ENCODE measurements at regions not wholly inside any gene's neighbourhood (a gene's known extent, or its start where the extent isn't known, plus 50 kb on each side); places are given as distances from the start of the nearest gene placed in this dataset.

DNA sequence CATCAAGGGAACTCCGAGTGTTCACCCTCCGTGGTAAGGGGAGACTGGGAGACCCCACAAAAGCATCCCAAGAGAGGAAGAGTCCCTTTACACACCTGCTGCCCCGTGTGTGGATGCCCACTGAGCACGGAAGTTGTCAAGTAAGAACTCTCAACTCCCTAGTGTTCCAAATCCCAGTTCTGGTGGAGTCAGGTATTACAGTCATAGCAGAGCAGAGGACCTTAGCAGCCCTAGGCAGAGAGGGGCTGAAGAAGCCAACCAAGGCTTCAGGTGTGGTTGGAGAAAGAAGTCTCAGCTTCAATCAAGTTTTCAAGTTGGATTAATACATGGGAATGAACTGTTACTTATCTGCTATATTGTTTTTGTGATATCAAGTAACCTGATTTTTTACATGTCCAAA lies 512.5 kb downstream of the RNF144A start:
- TF ChIP-seq YY1 (IDR thresholded peaks at IDR 0.05; ENCODE audit: low read depth) (no peak), USF1 (IDR thresholded peaks at IDR 0.05) (no peak), EGR1 (IDR thresholded peaks at IDR 0.05) (no peak)
- TF ChIP-seq, protein P1, sequence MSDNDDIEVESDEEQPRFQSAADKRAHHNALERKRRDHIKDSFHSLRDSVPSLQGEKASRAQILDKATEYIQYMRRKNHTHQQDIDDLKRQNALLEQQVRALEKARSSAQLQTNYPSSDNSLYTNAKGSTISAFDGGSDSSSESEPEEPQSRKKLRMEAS (IDR thresholded peaks at IDR 0.05), result no peak

DNA sequence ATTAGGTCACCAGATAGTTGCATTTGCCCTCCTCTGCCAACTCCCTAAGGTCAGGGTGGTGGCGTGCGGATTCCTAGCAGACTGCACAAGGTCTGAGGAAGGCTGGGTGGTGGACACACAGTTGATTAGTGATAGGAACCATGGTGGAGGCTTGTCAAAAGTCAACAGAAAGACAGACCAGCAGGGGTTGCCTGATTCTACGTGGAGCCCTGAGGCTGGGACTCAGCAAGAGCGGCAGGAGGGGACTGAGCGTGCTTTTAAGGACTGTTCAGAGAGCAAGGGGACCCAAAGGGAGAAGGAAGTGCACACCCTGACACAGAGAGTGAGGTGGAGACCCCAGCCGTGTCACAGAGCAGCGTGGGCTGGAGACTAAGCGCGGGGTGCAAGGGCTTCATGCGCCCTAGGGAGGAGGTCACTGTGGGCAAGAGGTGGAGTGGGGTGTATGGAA lies 513.2 kb downstream of the RNF144A start:
- TF ChIP-seq TCF12 (IDR thresholded peaks at IDR 0.05; ENCODE audit: low read depth), result no peak
- TF ChIP-seq NFIC (IDR thresholded peaks at IDR 0.05), result no peak
- no peak for TF ChIP-seq CEBPB (IDR thresholded peaks at IDR 0.05)
- no peak for TF ChIP-seq CREB1 (IDR thresholded peaks at IDR 0.05; ENCODE audit: low read depth)

DNA sequence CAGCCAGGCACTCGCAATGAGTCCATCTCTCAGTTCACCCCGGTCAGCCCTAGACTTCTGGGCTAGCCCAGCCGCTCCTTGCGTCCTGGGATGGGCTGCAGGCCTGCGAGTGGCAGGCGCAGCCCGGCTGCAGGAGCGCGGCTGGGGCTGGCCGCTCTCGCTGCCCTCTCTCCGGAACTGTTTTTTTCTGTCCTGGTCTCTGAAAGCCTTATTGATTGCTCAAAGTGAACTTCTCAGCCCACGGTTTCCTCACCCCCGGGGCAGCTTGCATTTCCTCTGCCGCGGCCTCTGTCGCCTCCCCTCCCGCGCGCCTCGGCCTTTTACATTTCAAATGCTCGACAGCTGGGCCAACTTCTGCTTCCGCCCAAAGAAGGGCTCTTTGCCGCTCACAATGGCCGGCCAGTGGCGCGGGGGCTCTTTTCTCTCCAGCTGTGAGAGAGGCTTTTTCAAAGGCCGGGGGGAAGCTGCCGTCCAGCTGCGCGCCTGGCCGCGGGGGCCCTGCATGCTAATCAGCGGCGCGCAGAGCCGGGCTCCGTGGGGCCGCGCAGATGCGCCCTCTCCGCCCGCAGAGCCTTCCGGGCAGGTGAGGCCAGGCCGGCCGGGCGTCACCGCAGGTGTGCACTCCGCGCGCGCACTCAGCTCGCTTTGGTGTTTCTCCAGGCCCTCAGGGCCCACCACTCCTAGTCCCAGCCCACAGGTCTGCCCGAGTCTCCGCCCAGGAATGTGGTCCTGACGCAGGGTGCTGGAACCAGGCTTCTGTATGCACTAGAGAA lies 513.8 kb downstream of the RNF144A start:
- TF ChIP-seq TEAD4 (IDR thresholded peaks at IDR 0.05) (no peak), ZBTB7A (IDR thresholded peaks at IDR 0.05; ENCODE audit: low read depth) (no peak), RAD21 (IDR thresholded peaks at IDR 0.05; ENCODE audit: low read depth) (no peak), TAF1 (IDR thresholded peaks at IDR 0.05; ENCODE audit: low read depth) (no peak), YY1 (IDR thresholded peaks at IDR 0.05; ENCODE audit: low read depth) (no peak), TCF12 (IDR thresholded peaks at IDR 0.05; ENCODE audit: low read depth) (no peak), EP300 (IDR thresholded peaks at IDR 0.05; ENCODE audit: borderline replicate concordance) (no peak), CREB1 (IDR thresholded peaks at IDR 0.05; ENCODE audit: low read depth) (no peak), NFIC (IDR thresholded peaks at IDR 0.05) (no peak), USF1 (IDR thresholded peaks at IDR 0.05) (no peak), FOXM1 (IDR thresholded peaks at IDR 0.05; ENCODE audit: borderline replicate concordance, low read depth) (no peak), EGR1 (IDR thresholded peaks at IDR 0.05) (no peak), CEBPB (IDR thresholded peaks at IDR 0.05) (no peak)
- TF ChIP-seq, protein P1 (IDR thresholded peaks at IDR 0.05), result no peak
- TF ChIP-seq, protein P2, sequence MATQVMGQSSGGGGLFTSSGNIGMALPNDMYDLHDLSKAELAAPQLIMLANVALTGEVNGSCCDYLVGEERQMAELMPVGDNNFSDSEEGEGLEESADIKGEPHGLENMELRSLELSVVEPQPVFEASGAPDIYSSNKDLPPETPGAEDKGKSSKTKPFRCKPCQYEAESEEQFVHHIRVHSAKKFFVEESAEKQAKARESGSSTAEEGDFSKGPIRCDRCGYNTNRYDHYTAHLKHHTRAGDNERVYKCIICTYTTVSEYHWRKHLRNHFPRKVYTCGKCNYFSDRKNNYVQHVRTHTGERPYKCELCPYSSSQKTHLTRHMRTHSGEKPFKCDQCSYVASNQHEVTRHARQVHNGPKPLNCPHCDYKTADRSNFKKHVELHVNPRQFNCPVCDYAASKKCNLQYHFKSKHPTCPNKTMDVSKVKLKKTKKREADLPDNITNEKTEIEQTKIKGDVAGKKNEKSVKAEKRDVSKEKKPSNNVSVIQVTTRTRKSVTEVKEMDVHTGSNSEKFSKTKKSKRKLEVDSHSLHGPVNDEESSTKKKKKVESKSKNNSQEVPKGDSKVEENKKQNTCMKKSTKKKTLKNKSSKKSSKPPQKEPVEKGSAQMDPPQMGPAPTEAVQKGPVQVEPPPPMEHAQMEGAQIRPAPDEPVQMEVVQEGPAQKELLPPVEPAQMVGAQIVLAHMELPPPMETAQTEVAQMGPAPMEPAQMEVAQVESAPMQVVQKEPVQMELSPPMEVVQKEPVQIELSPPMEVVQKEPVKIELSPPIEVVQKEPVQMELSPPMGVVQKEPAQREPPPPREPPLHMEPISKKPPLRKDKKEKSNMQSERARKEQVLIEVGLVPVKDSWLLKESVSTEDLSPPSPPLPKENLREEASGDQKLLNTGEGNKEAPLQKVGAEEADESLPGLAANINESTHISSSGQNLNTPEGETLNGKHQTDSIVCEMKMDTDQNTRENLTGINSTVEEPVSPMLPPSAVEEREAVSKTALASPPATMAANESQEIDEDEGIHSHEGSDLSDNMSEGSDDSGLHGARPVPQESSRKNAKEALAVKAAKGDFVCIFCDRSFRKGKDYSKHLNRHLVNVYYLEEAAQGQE (IDR thresholded peaks at IDR 0.05; ENCODE audit: low read depth), result no peak

- TF ChIP-seq CREB1 (IDR thresholded peaks at IDR 0.05; ENCODE audit: low read depth), result no peak
- TF ChIP-seq USF1 (IDR thresholded peaks at IDR 0.05), result no peak
- no peak for TF ChIP-seq YY1 (IDR thresholded peaks at IDR 0.05; ENCODE audit: low read depth)
- TF ChIP-seq TCF12 (IDR thresholded peaks at IDR 0.05; ENCODE audit: low read depth), result no peak
- no peak for TF ChIP-seq ZBTB7A (IDR thresholded peaks at IDR 0.05; ENCODE audit: low read depth)
- no peak for TF ChIP-seq EGR1 (IDR thresholded peaks at IDR 0.05)
- TF ChIP-seq TAF1 (IDR thresholded peaks at IDR 0.05; ENCODE audit: low read depth), result no peak
- no peak for TF ChIP-seq RAD21 (IDR thresholded peaks at IDR 0.05; ENCODE audit: low read depth)
- TF ChIP-seq CEBPB (IDR thresholded peaks at IDR 0.05), result no peak
- TF ChIP-seq EP300 (IDR thresholded peaks at IDR 0.05; ENCODE audit: borderline replicate concordance), result no peak
- TF ChIP-seq, protein P2 (IDR thresholded peaks at IDR 0.05; ENCODE audit: low read depth), result no peak
Observed at GRCh38 chr2:7432436-7432835, 515.2 kb downstream of the RNF144A start.

DNA sequence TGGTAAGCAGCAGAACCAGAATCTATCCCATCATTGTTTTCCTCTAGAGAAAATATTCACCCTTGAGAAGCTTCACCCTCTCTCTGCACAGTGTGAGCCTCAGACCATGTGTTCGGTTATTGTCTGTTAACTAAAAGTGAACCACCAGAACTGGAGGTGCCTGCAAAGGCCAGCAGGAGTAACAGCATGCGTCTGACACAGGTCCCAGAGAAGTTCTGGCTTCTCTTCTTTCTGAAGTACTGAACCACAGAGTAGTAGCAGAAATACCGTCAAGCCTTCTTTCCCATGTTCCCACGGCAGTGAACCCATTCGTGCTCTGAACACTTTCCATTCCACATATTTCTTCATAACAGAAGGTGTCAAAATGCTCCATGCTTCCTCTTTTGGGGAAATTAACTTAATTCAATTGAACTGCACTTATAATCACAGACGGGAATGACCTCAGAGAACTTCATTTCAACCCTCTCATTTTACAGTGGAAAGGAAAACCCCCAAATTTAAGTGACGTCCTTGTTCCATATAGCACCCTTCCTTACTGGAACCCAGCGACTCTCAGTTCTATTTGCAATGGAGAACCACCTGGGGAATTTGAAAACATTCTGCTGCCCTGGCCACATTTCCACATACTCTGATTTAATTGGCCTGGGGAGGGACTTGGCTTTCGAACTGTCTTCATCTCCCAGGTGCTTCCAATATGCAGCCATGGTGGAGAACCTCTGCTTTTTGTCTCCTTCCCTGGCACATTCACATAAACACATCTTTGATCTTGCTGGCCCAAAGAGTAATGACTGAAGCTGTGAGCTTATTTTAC lies 519.1 kb downstream of the RNF144A start:
- TF ChIP-seq NFIC (IDR thresholded peaks at IDR 0.05), result no peak
- TF ChIP-seq USF1 (IDR thresholded peaks at IDR 0.05), result no peak
- TF ChIP-seq CREB1 (IDR thresholded peaks at IDR 0.05; ENCODE audit: low read depth), result no peak
- no peak for TF ChIP-seq RAD21 (IDR thresholded peaks at IDR 0.05; ENCODE audit: low read depth)
